PFSK-1 (cell line): ENCODE measurements at regions not wholly inside any gene's neighbourhood (a gene's known extent, or its start where the extent isn't known, plus 50 kb on each side); places are given as distances from the start of the nearest gene placed in this dataset.

Experiments
- FOXP2 ChIP-seq: optimal IDR thresholded peaks from 2 replicates; pipeline ENCODE3; 2011; ENCODE audit warnings: borderline replicate concordance, control low read depth, inconsistent platforms; ENCODE audit not compliant: insufficient read depth; ENCODE audit errors: extremely low read length, extremely low read depth
- POLR2AphosphoS5 ChIP-seq: IDR thresholded peaks from 2 replicates; pipeline ENCODE4 v1.6.1; 2012; ENCODE audit warnings: low read depth, mild to moderate bottlenecking, control low read depth, low read length, moderate library complexity
- SIN3A ChIP-seq: IDR thresholded peaks from 2 replicates; pipeline ENCODE4 v1.6.1; 2012; ENCODE audit warnings: mild to moderate bottlenecking, low read length, moderate library complexity, borderline replicate concordance; ENCODE audit not compliant: insufficient read depth
- TAF1 ChIP-seq: IDR thresholded peaks from 2 replicates; pipeline ENCODE4 v1.6.1; 2012; ENCODE audit warnings: low read length, control low read depth, borderline replicate concordance; ENCODE audit not compliant: insufficient read depth
- TF ChIP-seq, protein P1 (sequence below), 2 experiments: IDR thresholded peaks; 2 replicates each; pipeline versions ENCODE4 v1.6.1 to v1.8.0; 2011 to 2012; ENCODE audit warnings: low read depth in 2 of 2, low read length in 2 of 2, control low read depth in 1 of 2, inconsistent platforms in 1 of 2, mild to moderate bottlenecking in 1 of 2, moderate library complexity in 1 of 2; ENCODE audit not compliant: insufficient read depth in 1 of 2

- no peak for TF ChIP-seq TAF1
- TF ChIP-seq, protein P1, sequence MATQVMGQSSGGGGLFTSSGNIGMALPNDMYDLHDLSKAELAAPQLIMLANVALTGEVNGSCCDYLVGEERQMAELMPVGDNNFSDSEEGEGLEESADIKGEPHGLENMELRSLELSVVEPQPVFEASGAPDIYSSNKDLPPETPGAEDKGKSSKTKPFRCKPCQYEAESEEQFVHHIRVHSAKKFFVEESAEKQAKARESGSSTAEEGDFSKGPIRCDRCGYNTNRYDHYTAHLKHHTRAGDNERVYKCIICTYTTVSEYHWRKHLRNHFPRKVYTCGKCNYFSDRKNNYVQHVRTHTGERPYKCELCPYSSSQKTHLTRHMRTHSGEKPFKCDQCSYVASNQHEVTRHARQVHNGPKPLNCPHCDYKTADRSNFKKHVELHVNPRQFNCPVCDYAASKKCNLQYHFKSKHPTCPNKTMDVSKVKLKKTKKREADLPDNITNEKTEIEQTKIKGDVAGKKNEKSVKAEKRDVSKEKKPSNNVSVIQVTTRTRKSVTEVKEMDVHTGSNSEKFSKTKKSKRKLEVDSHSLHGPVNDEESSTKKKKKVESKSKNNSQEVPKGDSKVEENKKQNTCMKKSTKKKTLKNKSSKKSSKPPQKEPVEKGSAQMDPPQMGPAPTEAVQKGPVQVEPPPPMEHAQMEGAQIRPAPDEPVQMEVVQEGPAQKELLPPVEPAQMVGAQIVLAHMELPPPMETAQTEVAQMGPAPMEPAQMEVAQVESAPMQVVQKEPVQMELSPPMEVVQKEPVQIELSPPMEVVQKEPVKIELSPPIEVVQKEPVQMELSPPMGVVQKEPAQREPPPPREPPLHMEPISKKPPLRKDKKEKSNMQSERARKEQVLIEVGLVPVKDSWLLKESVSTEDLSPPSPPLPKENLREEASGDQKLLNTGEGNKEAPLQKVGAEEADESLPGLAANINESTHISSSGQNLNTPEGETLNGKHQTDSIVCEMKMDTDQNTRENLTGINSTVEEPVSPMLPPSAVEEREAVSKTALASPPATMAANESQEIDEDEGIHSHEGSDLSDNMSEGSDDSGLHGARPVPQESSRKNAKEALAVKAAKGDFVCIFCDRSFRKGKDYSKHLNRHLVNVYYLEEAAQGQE (IDR thresholded peaks at IDR 0.05; ENCODE audit: insufficient read depth in 1 of 2, low read depth in 2 of 2, low read length in 2 of 2) = no peak
- no peak for TF ChIP-seq POLR2AphosphoS5
- no peak for TF ChIP-seq FOXP2
- no peak for TF ChIP-seq SIN3A
These were observed 1521.9 kb downstream of the BRD1 start for GRCh38 chr22:48305726-48306235.

GRCh38 chr22:48303369-48303725 lies 1524.3 kb downstream of the BRD1 start:
- no peak for TF ChIP-seq TAF1
- no peak for TF ChIP-seq FOXP2
- TF ChIP-seq, protein P1 (IDR thresholded peaks at IDR 0.05; ENCODE audit: insufficient read depth in 1 of 2, low read depth in 2 of 2, low read length in 2 of 2) = no peak
- TF ChIP-seq SIN3A = no peak
- no peak for TF ChIP-seq POLR2AphosphoS5

GRCh38 chr22:48302657-48303368 lies 1524.9 kb downstream of the BRD1 start:
- TF ChIP-seq TAF1 (no peak), FOXP2 (no peak), SIN3A (no peak), POLR2AphosphoS5 (no peak)
- TF ChIP-seq, protein P1 (IDR thresholded peaks at IDR 0.05; ENCODE audit: insufficient read depth in 1 of 2, low read depth in 2 of 2, low read length in 2 of 2) = no peak

GRCh38 chr22:48301908-48302307 lies 1525.8 kb downstream of the BRD1 start:
- TF ChIP-seq SIN3A (no peak), POLR2AphosphoS5 (no peak), TAF1 (no peak), FOXP2 (no peak)
- TF ChIP-seq, protein P1 (IDR thresholded peaks at IDR 0.05; ENCODE audit: insufficient read depth in 1 of 2, low read depth in 2 of 2, low read length in 2 of 2) = no peak
